ENCODE measurements at regions not wholly inside any gene's neighbourhood (a gene's known extent, or its start where the extent isn't known, plus 50 kb on each side); places are given as distances from the start of the nearest gene placed in this dataset.
"Not testable (repeated sequence)": the region's sequence is repeated elsewhere in the genome, so short reads cannot be mapped to it uniquely, and the experiment has no call there.

- in situ Hi-C loops (cut with MboI; ENCODE audit: low sequenced_read_pairs): no loop called here
Observed at GRCh38 chr13:30078059-30078458, 227.6 kb upstream of the UBL3 start.

- in situ Hi-C loops (cut with MboI; ENCODE audit: low sequenced_read_pairs): no loop called here
Observed at GRCh38 chr13:30077240-30077735, 226.9 kb upstream of the UBL3 start.

DNA sequence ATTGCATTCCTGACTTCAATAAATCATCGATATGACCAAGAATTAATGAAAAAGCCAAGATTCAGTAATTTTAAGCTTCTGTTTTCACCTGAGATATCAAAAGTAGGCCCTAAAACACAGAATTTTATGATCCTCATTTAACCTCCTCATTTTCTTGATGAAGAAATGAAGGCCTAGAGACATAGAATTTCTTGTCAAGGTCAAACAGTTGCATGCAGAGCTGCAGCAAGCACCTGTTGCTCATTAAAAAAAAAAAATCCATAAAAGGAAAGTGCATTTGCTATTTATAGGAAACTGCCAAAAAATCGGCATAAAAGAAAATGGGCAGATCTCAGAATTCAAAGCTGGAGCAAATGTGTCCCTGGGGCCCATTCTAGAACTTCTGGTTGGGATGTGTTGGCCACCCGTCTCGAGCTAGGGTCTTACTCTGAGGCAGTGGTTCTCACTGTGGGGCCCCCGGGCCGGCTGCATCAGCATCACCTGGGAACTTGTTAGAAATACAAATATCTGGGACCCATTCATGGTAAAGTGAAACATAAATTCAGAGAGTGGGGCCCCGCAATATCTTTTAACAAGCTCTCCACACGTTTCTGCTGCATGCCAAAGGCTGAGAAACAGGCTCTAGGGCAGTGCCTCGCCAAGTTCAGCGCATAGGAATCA is 224.7 kb upstream of the UBL3 start:
- in situ Hi-C loops (cut with MboI; ENCODE audit: low sequenced_read_pairs): no loop called here

- in situ Hi-C loops (cut with MboI; ENCODE audit: low sequenced_read_pairs): no loop called here
Observed at GRCh38 chr13:30074431-30074830, 224.0 kb upstream of the UBL3 start.

DNA sequence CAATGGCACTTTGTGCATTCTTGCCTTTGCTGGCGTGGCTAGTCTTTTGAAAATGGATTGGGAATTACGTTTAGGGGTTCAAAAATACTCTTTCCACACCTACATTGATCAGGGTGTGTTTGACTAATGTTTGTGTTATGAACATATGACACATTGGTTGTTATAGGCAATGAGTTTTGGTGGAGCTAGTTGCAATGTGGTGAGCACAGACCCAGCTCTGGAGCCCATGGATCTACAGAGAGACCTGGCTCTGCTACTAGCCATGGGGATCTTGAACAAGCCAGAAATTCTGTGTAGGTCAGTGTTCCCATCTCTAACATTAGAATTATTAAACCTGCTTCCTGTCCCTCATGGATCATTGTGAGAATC is 222.4 kb upstream of the UBL3 start:
- in situ Hi-C loops (cut with MboI; ENCODE audit: low sequenced_read_pairs): no loop called here

DNA sequence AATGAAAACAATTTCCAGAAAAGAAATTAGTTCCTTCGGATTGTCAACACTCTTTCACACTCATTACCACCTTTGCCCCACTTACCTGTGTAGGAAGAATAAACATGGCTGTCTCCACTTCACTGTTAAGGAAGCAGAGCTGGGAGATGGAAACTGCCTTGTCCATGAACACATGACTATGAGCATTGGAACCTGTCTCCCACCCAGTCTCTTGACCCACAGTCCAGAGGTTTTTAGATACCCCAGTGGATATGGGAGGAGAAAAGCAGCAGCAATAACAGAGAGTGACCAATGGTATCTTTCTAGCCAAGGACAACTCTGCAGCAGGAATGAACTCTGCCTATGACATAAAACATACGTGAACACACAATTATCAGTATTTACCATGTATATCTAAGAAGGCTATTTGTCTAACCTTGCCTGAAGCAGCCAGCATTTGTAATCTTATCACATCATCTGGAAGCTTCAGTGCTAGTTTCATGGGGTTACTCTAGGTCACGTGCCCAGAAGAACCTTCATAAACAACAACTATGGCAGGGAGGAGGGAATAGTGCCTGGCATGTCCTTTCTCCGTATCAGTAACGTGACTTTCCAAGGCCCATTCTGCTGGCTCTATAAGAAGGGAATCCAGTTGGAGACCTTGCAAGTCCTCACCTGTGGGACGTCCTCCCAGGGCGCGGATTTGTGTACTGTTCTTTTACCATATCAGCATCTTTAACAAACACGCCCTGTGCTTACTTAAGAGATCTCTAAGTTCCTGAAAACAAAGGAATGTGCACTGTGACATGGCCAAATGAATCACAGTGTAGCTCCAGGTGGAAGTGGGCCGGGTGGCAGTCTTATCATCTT is 221.8 kb upstream of the UBL3 start:
- in situ Hi-C loops (cut with MboI; ENCODE audit: low sequenced_read_pairs): no loop called here

DNA sequence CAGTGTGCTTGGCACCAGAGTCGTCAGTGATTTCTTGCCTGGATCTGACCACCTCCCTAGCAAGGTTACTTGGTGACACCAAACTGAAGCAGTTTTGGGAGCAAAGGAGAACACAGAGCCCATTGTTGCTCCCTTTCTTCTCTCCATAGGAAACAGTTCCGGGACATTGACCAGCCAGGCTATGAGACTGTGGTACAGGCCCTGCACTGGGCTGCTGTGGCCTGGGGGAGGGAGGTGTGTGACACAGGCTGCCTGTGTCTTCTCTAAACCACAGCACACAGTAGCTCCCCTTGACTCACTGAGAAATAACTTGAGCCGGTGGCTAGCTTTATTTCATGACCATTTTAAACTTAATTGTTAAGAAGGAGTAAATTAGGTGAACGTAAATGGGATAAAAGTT is 214.8 kb upstream of the UBL3 start:
- in situ Hi-C loops (cut with MboI; ENCODE audit: low sequenced_read_pairs): no loop called here

DNA sequence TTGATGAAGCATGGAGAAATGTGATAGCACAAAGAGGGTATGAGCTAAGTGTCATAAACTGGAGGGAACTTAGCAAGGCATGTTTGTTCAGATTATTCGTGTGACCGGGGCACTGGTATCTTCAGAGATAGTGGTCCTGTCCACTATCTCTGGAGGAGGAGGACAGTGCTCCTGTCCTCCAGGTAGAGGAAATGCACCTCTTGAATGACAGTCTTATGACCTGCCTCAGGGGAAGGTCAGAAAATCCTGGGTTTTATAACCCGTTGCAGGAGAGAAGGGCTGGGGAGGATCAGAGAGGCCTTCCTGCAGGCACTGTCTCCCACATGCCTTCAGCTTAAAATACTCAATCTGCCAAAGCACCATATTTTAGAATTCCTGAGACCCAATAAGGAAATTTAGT is 213.5 kb upstream of the UBL3 start:
- in situ Hi-C loops (cut with MboI; ENCODE audit: low sequenced_read_pairs): no loop called here

- in situ Hi-C loops (cut with MboI; ENCODE audit: low sequenced_read_pairs): no loop called here
Observed at GRCh38 chr13:30061217-30061616, 210.8 kb upstream of the UBL3 start.

DNA sequence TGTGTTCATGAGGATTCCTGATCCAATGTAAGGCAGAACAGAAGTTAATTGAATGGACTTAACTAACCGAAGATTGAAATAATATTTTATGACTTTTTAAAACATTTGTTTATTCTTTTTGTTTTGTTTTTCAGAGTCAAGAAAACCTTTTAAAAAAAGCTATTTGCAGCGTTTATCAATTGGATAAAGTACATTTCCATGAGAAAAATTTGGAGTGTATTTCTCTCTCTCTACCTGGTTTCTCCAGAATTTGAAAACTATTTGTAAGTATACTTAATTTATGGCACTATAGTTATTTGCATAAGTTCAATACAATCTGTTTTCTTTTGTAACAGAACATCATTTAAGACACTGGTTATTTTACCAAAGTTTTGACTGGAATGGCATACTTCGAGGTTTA is 208.0 kb upstream of the UBL3 start:
- in situ Hi-C loops (cut with MboI; ENCODE audit: low sequenced_read_pairs): no loop called here

GRCh38 chr13:30054546-30054945 is 204.1 kb upstream of the UBL3 start:
- in situ Hi-C loops (cut with MboI; ENCODE audit: low sequenced_read_pairs): not testable (repeated sequence)

DNA sequence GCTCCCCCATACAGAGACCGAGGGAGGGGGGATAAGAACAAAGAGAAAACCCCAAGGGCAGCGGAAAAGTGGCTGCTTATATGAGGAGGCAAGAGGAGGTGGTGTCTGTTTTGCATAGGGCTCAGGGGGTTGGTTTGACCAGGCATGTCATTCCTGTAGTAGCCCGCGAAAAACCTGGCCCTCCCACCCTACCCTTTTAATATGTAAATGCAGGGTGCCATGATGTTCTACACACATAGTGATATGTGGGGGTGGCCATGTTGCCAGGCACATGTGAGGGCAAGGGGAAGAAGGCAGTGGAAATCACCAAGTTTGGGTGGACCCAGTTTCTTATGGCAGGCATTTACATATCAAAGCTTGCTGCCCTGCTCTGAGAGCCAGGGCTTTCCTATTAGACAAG is 203.5 kb upstream of the UBL3 start:
- in situ Hi-C loops (cut with MboI; ENCODE audit: low sequenced_read_pairs): no loop called here

DNA sequence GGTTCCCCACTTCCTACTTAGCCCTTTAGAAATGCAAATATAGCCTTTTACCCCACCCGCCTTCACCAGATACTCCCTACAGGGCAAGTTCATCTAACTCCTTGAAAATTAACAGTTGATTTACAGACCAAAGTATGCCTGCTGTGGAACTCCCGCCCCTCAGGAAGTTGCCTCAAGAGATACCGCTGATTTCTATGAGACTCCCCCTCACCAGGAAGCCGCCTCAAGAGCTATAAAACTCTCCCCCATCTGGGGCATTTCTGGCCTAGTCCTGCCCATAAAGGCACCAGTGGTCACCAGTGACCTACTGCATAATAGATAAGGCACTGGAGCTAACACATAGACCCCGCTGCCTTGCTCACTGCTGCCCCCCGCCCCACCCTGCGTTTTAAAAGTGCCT is 201.7 kb upstream of the UBL3 start:
- in situ Hi-C loops (cut with MboI; ENCODE audit: low sequenced_read_pairs): no loop called here

DNA sequence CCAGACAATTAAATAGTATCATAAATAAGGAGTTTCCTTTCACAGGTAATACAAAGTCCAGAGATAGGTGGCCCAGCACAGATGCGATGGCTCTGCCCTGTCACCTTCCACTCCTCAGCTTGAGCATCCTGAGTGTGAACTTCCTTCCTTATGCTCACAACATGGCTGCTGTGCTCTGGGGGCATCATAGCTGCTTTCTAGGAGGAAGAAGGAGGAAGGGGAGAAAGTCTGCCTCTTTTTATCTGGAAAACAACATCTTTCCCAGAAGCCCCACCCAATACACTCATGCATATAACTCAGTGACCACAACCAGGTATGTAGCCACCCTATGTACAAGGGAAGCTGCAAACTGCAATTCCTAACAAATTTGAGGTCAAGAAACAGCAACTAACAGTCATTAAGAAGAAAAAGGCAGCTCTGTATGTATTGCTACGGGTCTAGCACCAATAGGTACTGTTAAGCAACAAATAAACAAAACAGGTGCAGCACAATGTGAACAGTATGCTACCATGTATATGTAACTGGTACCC is 201.2 kb upstream of the UBL3 start:
- in situ Hi-C loops (cut with MboI; ENCODE audit: low sequenced_read_pairs): no loop called here

GRCh38 chr13:30049692-30050091 is 199.3 kb upstream of the UBL3 start:
- in situ Hi-C loops (cut with MboI; ENCODE audit: low sequenced_read_pairs): no loop called here

- in situ Hi-C loops (cut with MboI; ENCODE audit: low sequenced_read_pairs): no loop called here
Observed at GRCh38 chr13:30047154-30047874, 196.9 kb upstream of the UBL3 start.

- in situ Hi-C loops (cut with MboI; ENCODE audit: low sequenced_read_pairs): no loop called here
Observed at GRCh38 chr13:30045916-30046704, 195.7 kb upstream of the UBL3 start.

- in situ Hi-C loops (cut with MboI; ENCODE audit: low sequenced_read_pairs): no loop called here
Observed at GRCh38 chr13:30044932-30045331, 194.5 kb upstream of the UBL3 start.

GRCh38 chr13:30043631-30043925 is 193.2 kb upstream of the UBL3 start:
- in situ Hi-C loops (cut with MboI; ENCODE audit: low sequenced_read_pairs): no loop called here

DNA sequence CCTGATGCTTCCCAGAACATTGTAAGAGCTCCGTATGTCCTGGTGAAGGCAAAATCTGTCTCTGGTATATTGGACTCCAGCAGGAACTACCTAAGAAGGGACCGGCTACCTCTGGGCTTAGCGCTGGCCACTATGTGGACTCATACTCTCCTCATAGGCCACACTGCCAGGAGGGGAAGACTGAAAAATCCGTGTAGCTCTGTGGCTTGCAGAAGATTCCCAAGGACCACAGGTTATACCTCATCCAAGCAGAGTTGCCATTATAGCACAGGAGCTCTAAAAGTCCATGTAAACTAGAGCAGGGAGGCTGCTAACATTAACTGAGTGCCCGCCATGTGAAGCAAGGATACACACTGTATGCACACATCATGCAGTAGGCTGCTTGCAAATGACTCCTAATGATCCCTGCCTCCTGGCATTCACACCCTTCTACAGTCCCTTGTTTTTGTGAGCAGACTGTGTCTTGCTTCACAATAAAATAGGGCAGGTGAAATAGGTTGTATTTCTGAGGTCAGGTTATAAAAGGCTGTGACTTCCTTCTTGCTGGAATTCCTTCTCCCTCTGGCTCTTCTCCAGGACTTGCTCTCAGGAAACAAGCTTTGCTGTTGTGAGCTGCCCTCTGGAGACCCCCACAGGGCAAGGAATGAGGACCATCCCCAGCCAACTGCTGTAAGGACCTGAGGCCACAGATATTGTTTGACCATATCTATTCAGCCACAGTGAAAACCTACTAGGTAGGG is 192.6 kb upstream of the UBL3 start:
- in situ Hi-C loops (cut with MboI; ENCODE audit: low sequenced_read_pairs): no loop called here

Data from HL-60/S4 treated with phorbol 12-myristate 13-acetate at 8.2 ng/mL for 4 days and 3 days (cell line).